ENCODE measurements at regions not wholly inside any gene's neighbourhood (a gene's known extent, or its start where the extent isn't known, plus 50 kb on each side); places are given as distances from the start of the nearest gene placed in this dataset.

- Histone ChIP-seq H3K9me3 (ENCODE audit: low read depth) (no peaks in the 10 kb centered on the region), H3K4me1 (ENCODE audit: low read depth) (no peaks in the 10 kb centered on the region), H3K36me3 (no peaks in the 10 kb centered on the region), H3K27ac (no peak overlapping the region), H3K4me3 (no peak overlapping the region), H3K27me3 (no peaks in the 10 kb centered on the region)
- TF ChIP-seq, protein P1, sequence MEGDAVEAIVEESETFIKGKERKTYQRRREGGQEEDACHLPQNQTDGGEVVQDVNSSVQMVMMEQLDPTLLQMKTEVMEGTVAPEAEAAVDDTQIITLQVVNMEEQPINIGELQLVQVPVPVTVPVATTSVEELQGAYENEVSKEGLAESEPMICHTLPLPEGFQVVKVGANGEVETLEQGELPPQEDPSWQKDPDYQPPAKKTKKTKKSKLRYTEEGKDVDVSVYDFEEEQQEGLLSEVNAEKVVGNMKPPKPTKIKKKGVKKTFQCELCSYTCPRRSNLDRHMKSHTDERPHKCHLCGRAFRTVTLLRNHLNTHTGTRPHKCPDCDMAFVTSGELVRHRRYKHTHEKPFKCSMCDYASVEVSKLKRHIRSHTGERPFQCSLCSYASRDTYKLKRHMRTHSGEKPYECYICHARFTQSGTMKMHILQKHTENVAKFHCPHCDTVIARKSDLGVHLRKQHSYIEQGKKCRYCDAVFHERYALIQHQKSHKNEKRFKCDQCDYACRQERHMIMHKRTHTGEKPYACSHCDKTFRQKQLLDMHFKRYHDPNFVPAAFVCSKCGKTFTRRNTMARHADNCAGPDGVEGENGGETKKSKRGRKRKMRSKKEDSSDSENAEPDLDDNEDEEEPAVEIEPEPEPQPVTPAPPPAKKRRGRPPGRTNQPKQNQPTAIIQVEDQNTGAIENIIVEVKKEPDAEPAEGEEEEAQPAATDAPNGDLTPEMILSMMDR (IDR thresholded peaks at IDR 0.05; ENCODE audit: low read depth, low read length) = no peak
- no peak for DNase-seq (ENCODE audit: low read depth in 1 of 2, low spot score in 1 of 2)
Observed at GRCh38 chr3:34005886-34006285, 207.5 kb downstream of the PDCD6IP start.

DNA sequence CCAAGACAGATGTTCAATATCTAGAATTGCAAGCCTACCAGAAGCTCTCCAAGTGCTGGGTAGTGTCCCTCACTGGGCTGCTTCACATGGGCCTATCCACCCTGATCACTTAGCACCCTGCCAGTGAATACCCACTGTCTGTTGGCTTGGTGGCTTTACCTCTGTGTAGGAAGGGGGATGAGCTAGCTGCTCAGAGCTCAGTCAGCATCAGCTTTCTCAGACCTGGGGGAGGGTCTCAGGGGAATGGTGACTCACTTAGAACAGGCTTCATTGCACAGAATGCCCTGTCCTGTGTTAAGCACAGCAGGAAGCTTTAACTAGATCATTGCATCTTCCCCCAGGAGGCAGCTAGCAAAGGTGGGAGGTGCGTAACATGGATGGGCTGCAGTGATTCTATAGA lies 209.8 kb downstream of the PDCD6IP start:
- Histone ChIP-seq H3K27ac (no peak overlapping the region), H3K4me1 (ENCODE audit: low read depth) (no peaks in the 10 kb centered on the region), H3K4me3 (no peak overlapping the region), H3K36me3 (no peaks in the 10 kb centered on the region), H3K9me3 (ENCODE audit: low read depth) (no peaks in the 10 kb centered on the region), H3K27me3 (no peaks in the 10 kb centered on the region)
- DNase-seq (ENCODE audit: low read depth in 1 of 2, low spot score in 1 of 2) = peak in 1 of 2 donors; percentile 22
- TF ChIP-seq, protein P1 (IDR thresholded peaks at IDR 0.05; ENCODE audit: low read depth, low read length) = no peak

DNA sequence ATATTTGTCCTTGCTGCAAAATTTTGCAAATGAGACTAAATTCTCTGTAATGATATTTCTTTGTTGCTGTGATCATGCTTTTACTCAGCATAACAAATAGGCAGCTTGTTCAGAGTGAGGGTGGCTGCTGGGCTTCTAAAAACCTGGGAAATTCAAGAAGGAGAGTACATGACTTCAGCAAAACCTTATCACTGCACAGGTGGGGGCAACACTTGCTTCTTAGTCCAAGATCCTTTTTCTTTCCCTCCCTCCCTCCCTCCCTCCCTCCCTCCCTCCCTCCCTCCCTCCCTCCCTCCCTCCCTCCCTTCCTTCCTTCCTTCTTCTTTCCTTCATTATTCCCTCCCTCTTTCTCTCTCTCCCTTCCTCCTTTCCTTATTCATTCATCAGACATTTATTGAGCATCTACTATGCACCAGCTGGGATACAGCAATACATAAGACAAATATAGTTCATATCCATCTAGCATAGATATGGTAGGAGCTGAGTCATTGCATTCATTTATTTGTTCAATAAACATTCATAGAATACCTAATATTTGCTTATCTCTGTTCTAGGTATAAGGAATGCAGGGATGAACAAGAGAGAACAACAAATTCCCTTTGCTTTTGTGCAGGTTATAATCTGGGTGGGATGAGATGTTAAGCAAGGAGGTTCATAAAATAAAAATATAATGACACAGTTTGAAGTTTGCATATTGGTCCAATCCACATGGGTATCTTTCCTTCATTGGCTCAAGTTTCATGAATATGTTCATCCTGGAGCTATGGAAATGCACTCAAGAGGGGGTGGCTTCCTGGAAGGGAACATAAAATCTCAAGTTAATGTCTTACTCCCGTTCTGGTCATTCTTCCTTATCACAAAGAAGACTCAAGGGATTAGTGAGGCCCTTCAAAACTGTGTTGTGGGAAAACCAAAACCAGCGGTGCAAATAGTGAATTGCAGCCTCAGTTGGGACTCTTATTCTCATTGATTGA lies 210.7 kb downstream of the PDCD6IP start:
- H3K4me3 ChIP-seq = no peak overlapping the region
- no peaks in the 10 kb centered on the region for H3K36me3 ChIP-seq
- no peaks in the 10 kb centered on the region for H3K9me3 ChIP-seq (ENCODE audit: low read depth)
- no peaks in the 10 kb centered on the region for H3K4me1 ChIP-seq (ENCODE audit: low read depth)
- DNase-seq (ENCODE audit: low read depth in 1 of 2, low spot score in 1 of 2) = peak in 1 of 2 donors; percentile 21
- H3K27me3 ChIP-seq = no peaks in the 10 kb centered on the region
- TF ChIP-seq, protein P1 (IDR thresholded peaks at IDR 0.05; ENCODE audit: low read depth, low read length) = no peak
- H3K27ac ChIP-seq = no peak overlapping the region

DNA sequence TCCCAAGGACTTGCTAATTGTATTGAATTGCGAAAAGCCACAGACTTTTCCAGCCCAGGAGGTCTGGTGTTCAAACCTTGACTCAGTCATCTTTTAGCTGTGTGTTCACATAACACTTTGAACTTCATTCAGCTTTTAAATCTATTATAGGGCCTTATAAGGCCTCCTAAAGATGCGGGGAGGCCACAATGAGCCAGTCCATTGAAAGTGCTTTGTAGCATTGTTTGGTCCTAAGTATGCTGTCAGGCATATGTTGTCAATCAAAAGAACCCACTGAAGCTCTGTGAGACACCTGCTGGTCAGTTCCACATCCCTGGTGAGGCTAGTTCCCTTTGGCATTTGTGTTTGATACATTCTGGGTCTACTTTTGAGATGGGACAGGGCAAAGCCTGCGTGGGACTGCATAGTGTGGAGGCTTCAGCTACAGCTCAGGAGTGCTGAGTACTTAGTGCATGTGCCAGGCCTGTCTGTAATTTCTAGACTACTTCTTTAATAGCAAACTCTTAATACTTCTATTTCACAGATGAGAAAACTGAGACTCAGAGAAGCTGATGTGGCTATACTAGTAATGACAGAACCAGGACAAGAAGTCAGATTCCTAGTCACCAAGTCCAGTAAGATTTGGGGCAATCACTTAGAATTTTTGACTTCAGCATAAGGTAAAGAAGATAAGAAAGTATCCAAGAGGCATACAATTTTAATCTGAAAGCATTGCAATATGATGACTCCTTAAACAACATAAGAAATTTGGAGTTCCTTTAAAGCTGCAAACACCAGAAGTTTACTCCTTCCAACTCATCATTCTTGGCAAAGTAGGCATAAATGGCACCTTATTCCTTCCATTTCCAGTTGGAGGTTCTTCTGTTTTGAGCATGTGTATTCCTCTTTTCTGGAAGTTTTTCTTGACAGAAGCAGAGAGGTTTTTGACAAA lies 213.0 kb downstream of the PDCD6IP start:
- Histone ChIP-seq H3K27me3 (no peaks in the 10 kb centered on the region), H3K27ac (no peak overlapping the region), H3K4me3 (no peak overlapping the region), H3K9me3 (ENCODE audit: low read depth) (no peaks in the 10 kb centered on the region), H3K36me3 (no peaks in the 10 kb centered on the region), H3K4me1 (ENCODE audit: low read depth) (no peaks in the 10 kb centered on the region)
- no peak for DNase-seq (ENCODE audit: low read depth in 1 of 2, low spot score in 1 of 2)
- TF ChIP-seq, protein P1 (IDR thresholded peaks at IDR 0.05; ENCODE audit: low read depth, low read length) = no peak

DNA sequence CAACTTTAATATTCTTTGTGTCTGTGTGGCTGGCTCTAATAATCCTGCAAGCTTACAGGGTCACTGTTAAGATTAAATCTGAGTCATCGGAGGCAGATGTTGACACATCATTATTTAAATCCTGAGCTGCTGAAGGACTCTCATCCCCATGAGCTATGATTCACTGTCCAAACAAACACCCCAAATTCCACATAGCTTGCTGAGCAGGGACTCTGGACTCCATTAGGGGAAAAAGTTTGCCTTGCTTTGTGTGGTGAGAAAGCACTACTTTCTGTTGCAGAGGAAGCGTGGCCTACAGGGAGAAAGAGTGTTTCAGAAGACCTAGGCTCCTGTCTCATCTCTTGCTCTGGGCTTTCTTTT lies 213.7 kb downstream of the PDCD6IP start:
- no peaks in the 10 kb centered on the region for H3K4me1 ChIP-seq (ENCODE audit: low read depth)
- DNase-seq (ENCODE audit: low read depth in 1 of 2, low spot score in 1 of 2) = peak in 1 of 2 donors; percentile 89
- no peaks in the 10 kb centered on the region for H3K27me3 ChIP-seq
- H3K4me3 ChIP-seq = no peak overlapping the region
- H3K36me3 ChIP-seq = no peaks in the 10 kb centered on the region
- TF ChIP-seq, protein P1 (IDR thresholded peaks at IDR 0.05; ENCODE audit: low read depth, low read length) = no peak
- no peaks in the 10 kb centered on the region for H3K9me3 ChIP-seq (ENCODE audit: low read depth)
- no peak overlapping the region for H3K27ac ChIP-seq

All from cardiac muscle cell (in vitro differentiated cells and primary cell).